ENCODE measurements at regions not wholly inside any gene's neighbourhood (a gene's known extent, or its start where the extent isn't known, plus 50 kb on each side); places are given as distances from the start of the nearest gene placed in this dataset.

GRCh38 chr1:21346365-21347071 lies 56.3 kb upstream of the ECE1 start:
- no peak for DNase-seq

- peak in 1 of 6 experiments; percentile 64 for DNase-seq
Observed at GRCh38 chr1:21344750-21345443, 54.6 kb upstream of the ECE1 start.

DNA sequence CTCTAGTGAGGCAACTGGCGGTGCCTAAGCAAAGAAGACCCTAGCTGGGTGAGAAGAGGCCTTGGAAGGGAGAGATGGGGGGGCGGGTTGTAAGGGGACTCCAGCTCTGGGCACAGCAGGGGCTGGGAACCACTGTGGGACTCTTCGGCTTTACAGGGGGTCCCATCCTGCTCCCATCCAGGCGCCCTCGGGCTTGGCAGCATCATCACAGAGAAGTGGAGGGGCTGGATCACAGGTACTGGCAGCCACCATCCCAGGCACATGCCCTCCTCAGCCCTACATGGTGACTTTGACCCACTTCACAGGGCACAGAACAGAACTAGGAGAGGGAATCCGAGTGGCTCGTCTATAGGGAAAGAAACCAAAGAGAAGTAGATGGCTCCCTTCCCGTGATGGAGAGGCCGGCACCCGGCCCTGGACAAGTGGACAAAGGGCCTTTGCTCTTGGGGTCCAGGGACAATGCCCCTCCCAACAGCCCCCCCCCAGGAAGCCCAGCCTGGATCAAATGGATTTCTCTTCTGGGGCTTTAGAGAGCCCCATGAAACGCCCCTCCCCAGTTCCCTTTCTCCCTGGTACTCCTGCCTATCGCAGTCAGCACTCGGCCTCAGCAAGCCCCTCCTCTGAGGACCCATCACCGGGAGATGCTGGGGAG lies 54.0 kb upstream of the ECE1 start:
- DNase-seq: peak in 1 of 6 experiments; percentile 21

GRCh38 chr1:21342961-21343838 lies 52.9 kb upstream of the ECE1 start:
- DNase-seq: peak in 1 of 6 experiments; percentile 9

GRCh38 chr1:21341517-21342078 lies 51.3 kb upstream of the ECE1 start:
- no peak for DNase-seq

DNA sequence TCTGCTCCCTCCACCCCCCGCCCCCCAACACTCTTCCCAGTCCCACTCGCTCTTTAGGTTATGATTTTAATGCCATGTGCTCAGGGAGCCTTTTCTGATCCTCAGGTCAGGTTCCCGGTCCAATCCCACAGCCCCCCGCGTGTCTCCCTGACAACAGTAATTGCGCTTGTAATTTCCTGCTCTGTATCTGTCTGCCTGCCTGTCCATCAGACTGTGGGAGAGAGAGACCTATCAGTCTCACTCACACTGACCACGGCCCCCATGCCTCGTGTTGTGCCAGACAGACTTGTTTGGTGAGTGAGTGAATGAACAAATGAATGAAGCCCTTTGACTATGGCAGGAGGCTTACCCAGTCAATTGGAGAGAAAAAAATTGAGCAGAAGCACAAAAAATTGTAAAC lies 50.8 kb upstream of the ECE1 start:
- DNase-seq: no peak

- no peak for DNase-seq
Observed at GRCh38 chr1:21340230-21340945, 50.1 kb upstream of the ECE1 start.

All from stimulated activated naive CD4-positive, alpha-beta T cell (primary cell).